Epidermal melanocyte (primary cell): ENCODE measurements at regions not wholly inside any gene's neighbourhood (a gene's known extent, or its start where the extent isn't known, plus 50 kb on each side); places are given as distances from the start of the nearest gene placed in this dataset.

ENCODE experiments used
- DNase-seq: peaks from one replicate; pipeline ENCODE4 v3.0.0; 2011; ENCODE audit warnings: low spot score; ENCODE audit not compliant: insufficient read length

DNA sequence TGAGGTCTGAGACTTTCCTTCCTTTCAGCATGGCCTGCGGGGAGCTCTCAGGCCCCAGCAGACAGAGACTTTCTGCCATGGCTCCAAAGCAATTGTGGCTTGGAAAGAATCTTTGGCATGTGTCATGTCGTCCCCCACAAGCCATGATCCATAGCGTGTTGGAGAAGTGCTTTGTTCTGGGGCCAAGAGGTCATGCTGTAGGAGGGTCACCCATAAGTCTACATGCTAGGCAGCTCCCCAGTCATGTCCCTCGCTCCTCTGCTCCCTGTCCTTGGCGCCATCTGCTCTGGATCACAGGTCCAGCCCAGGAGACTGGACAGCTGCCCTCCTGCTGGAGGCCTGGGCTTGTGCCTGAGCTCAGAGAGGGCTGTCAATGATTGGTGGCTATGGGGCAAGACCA lies 78.8 kb upstream of the LCLAT1 start:
- no peak for DNase-seq

DNA sequence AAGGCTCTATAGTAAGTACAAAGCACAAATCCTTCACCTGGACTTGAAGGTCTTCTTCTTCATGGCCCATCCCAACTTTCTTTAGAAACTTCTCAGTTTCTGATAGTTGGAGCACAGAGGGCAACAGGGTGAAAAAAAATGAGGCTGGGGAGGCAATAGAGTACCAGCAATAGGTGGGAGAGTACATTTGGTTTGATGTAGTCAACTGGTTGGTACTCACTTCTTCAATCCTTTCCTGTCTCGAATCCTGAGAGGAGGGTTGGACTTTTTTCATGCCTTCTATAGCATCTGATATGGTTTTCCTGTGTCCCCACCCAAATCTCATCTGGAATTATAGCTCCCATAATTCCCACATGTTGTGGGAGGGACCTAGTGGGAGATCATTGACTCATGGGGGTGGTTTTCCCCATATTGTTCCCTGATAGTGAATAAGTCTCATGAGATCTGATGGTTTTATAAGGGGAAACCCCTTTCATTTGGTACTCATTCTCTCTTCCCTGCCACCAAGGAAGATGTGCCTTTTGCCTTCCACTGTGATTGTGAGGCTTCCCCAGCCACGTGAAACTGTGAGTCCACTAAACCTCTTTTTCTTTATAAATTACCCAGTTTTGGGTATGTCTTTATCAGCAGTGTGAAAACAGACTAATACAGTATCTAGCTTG lies 75.9 kb upstream of the LCLAT1 start:
- DNase-seq, result no peak

DNA sequence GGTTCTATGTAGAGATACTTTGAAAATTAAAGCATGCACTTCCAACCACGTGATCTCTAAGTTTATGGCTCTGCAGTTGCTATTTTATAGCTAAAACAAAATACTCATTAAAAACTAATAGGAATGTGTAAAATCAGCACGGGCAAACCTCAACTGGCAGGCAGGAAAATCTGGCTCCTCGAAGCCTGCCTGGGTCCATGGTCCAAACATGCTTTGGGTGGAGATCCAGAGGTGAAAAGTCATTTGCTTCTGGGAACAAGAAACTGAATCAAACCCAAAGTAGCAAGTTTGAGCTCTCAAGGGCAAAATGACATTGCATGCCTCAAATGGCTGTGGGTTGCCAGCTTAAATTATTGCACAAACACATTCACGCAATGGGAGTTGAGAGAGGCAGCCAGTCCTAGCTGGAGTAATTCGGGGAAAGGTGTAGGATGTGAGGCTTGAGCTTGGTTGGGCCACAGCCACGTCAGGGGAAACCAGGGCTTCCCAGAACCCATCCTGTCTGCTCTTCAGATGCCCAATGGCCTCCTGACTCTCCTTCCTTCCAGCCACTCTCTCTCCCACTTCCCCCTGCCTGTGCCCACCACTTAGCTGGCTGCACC lies 75.2 kb upstream of the LCLAT1 start:
- no peak for DNase-seq

DNA sequence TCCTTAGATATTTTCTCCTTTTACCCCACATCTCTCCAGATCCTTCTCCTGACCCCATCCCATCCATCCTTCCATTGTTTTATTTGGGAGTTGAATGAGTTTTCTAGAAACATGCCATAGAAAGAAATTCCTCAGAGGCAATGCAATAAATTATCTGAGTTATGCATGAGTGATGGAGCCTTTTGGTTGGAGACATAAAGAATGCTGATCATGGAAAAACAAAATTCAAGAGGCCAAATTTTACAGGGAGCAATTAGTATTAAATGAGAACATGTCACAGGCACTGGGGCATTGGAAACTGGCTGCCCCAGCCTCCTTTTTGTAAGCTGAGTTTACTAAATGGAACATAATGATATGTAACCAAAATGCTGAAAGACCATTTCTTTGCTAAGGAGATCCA lies 74.2 kb upstream of the LCLAT1 start:
- DNase-seq, result no peak

DNA sequence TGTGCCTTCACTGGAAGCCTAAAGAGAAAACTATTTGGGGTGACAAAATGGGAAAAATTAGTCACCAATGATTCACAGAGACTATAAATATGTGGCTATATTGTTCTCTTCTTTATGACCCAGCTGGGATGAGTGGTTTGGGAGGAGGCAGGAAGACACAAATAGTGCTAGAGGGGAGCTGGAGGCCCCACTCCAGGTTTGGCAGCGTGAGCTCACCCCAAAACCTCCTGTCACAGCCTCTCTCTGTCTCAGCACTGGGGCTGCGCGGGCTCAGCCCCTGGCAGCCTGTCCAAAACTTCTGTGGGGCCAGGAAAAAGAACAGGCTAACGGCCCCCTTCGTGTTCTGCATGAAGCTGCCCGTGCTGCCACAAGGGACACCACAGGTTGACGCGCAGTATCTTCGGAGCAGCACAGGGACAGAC lies 73.2 kb upstream of the LCLAT1 start:
- DNase-seq, result no peak

DNA sequence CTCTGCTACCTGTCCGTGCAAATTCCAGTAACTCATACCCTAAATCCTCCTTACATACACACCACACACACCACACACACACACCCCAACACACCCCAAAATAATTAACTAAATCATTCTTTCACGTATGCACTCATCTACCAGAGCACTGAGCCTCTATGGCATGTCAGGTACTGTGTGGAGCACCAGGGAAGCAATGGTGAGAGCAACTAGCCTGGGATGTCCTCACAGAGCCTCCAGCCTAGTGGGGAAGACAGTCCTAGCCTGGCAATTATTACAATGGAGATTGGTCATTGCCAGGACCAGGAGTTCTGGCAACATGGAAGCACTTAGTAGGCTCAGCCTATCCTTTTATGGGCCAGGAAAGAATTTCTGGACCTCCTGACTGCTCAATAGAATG lies 72.7 kb upstream of the LCLAT1 start:
- DNase-seq, result no peak

DNA sequence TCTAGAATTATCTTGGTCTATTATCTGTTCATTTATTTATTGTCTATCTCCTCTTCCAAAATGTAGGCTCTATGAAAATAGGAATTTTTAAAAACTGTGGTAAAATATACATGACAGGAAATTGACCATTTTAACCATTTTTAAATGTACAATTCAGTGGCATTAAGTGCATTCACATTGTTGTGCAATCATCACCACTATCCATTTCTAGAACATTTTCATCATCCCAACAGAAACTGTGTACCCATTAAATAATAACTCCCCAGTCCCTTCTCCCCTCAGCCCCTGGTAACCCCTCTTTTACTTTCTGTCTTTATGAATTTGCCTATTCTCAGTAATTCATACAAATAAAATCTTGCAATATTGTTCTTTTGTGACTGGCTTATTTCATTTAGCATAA lies 71.1 kb upstream of the LCLAT1 start:
- DNase-seq, result no peak

DNA sequence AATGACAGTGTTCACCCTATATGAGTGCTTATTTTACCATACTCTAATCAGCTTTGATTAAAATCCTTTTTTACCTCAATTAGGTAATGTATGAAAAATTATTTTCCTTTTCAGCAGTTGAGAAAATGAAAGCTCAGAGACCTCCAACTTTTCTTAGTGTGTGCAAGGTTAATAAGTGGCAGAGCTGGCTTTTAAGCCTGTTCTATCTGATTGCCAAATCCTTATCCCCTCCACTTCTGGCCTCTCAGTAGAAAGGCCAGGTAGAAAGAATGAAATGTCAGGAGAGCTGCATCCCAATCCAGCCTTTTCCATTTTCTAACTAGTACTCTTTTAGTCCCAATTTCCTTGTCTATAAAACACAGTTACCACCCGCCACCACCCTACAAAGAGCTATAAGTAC lies 67.6 kb upstream of the LCLAT1 start:
- DNase-seq, result no peak

DNA sequence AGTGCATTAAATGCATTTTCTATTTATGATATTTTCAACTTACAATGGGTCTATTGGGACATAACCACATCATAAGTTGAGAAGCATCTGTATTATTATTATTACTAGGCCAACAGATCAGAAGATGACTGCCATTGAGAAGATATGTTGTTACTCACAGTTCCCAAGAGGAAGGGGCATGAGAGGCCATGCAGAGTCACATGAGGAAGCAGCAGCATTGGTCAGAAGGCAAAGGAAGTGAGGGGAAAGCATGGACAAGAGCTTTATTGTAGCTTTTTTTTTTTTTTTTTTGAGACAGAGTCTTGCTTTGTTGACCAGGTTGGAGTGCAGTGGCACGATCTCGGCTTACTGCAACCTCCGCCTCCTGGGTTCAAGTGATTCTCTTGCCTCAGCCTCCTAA lies 66.2 kb upstream of the LCLAT1 start:
- DNase-seq, result no peak

DNA sequence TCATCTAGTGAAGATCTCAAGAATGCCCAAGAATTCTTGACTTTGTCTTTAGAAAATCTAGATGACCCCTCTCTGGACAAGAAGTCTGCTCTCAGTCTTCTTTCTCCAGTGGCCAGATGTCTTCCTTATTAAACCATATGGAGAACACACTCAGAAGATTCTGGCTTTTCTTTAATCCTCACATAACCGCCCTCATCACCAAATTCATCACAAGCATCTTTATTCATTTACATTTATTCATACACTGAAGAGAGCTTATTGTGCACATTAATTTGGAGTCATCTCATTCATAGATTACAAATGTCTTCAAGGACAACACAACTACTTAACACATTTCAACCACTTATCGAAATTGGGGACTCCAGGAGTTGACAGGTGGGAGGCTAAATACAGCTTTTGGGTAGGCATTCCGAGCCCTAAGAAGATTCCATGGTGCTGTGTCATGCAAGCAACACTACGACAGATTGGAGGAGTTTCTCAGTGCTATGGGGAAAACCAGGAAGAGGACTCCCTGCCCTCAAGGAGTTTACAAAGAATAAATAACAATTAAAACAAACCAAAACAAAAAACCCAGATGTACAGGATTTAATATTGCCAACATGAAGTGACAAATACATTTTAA lies 64.8 kb upstream of the LCLAT1 start:
- no peak for DNase-seq

DNA sequence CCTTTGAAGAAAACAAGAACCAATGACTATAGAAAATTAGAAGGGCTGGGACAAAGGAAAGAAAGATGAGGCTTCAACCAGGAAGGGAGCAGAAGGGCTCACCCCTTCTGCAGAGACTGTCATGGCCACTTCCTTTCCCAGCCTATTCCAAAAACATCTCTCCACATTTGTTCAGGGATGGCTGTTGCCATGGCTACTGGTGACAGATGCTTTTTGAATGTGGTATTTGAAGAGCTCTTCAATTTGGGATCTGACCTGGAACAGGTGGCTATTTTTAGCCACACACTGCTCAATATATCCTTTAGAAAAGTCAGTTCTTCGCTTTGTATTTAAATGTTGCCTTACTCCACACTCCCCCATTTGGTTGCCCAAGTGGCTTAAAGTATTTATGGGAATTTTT lies 64.1 kb upstream of the LCLAT1 start:
- DNase-seq, result no peak

DNA sequence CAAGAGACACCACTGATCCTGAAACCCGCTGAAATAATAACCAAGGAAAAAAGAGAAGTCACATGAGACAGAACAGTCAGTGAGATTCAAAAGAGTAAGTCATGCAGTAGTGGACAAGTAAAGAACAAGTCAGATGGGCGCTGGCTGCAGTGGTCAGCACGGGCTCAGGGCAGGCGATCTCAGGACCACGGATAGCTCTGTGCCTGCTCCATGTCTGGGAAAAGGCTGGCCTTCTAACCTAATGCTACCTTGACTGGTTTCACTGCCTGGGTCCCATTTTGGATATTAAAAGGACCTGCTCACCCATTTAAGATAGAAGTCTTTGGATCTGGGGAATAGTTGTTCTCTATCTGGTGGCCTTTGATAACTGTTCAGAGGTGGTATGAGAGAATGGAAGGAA lies 61.7 kb upstream of the LCLAT1 start:
- DNase-seq, result no peak

DNA sequence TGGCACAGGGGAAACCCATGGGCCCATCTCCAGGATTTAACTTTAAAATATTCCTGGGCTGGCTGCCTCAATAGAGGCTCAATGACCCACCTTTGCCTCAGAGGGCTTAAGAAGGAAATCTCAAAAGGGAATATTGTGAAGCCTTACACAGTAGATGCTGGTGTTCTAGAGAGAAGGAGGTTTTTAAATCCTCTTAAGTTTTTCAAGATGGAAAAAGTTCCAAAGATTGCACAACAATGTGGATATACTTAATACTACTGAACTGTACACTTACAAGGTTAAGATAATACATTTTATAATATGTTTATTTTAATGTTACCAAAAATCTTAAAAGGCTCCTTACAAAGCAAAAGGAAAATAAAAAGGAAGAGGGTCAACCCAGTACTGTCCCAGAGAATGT lies 54.9 kb upstream of the LCLAT1 start:
- no peak for DNase-seq

DNA sequence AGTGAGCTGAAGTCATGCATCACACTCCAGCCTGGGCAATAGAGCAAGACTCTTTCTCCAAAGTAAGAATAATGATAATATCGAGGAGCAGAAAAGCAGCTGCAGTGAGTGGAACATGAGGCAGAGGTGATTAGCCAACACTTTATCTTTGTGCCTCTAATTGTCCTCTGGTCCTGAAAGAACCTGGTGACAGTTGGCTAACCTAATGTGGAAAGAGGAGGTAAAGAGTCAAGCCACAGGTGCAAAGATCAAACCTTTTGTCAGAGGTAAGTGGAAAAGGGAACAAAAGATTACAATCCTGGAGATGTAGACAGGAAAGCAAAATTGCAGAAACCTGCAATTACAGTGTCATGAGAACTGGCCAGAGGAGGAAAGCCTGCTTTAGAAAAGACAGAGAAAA lies 53.5 kb upstream of the LCLAT1 start:
- no peak for DNase-seq

DNA sequence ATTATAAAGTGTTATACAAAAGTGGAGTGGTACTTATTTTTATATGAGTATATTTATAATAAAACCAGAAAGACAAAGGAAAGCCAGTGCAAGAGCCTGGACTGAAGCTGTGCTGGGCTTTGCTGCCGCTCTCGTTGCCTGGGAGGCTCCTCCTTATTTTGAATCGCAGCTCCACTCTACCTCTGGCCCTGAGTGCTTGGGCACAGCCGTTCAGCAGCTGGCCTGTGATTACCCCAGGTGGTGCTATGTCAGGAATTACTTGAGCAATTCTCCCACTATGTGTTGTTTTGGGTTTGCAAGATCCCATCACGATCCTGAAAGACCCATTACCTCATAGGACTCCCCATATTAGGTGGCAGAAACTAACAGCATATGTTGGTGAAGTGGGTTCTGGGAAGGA lies 53.0 kb upstream of the LCLAT1 start:
- no peak for DNase-seq

DNA sequence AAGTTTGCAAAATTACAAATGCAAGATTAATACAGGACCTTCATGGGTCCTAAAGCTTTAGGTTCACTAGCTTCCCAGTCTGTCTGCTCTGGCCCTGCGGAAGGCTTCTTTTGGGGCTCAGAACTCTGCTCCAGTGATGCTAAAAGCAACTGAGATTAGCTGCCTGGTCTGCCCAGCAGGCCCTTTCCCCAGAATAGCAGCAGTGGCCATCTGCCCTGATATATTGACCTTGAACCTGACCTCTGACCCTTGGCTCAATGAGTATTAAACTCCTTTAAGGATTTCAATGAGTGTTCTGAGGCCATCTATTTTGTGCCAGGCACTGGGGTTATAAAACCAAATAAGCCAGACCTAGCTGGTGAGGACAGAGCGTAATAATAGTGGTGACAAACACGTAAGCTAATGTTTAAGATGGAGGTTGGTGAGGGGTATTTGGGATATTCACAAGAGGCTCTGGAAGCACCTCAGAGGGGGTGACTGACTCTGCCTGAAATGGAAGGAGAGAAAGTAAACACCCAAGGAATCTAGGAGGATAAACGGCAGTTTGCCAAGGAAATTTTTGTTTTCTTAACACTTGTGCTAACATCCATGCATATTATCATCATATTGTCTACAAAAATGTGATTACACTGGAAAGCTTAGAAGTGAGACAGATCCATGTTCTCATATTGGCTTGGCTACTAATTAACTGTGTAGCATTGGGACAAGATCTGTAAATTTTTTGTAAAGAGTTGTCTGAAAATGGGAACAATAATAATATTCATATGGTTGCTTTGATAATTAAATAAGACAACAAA lies 50.4 kb upstream of the LCLAT1 start:
- DNase-seq, result no peak
